Suppressor macrophage treated with lipopolysaccharide for 1 hour (primary cell): ENCODE measurements at regions not wholly inside any gene's neighbourhood (a gene's known extent, or its start where the extent isn't known, plus 50 kb on each side); places are given as distances from the start of the nearest gene placed in this dataset.
A peak's percentile ranks its signal among the peaks of the same experiment; 100 is the strongest.

Experiments
- DNase-seq, 3 donors: peaks; one replicate each; pipeline ENCODE4 v3.0.0-alpha.2; 2020 to 2022

DNA sequence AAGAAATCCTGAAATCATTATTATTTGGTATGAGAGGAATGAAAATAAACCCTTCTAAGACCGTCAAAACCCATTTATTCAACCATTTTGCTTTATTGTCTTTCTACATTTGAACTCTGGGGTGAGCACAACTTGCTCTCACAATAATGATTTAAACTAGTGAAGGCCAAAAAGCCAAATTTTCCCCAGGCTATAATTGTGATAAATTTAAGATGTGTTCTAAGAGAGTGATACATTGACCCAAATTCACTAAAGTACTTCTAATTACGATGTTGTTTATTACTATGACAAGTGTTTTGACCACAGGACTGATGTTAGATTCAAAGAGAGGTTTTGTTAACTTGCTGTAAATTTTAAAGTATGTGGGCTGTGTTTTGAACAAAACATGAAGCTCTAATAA lies 670.9 kb upstream of the NR5A2 start:
- no peak for DNase-seq

DNA sequence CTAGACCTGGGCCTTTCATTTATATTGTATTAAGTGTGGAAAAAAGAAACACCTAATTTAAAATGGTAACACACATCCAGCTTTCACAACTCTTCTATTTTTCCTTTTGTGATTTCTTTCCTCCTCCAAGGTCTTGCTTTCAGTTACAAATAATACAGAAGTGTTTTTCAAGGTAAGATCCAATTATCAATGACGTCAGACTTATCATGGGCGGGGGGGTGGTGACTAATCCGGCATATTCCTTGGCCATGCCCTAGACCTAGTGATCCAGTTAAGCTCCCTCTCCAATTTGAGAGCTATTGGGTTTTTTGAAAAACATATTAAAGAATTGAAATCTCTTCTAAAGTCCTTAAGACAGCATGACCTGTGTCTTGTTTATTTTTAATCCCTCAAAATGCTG lies 669.9 kb upstream of the NR5A2 start:
- no peak for DNase-seq

DNA sequence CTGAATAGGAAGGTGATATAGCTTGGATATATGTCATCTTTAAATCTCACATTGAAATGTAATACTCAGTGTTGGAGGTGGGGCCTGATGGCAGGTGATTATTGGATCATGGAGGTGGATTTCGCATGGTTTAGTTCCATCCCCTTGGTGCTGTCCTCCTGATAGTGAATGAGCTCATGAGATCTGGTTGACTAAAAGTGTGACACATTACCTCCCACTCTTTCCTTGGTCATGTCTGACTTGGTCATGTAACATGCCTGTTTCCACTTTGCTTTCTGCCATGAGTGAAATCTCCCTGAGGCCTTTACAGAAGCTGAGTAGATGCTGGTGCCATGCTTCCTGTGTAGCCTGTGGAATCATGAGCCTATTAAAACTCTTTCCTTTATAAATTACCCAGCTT lies 664.5 kb upstream of the NR5A2 start:
- peak; percentile 14 to 32 (median 30) for DNase-seq

DNA sequence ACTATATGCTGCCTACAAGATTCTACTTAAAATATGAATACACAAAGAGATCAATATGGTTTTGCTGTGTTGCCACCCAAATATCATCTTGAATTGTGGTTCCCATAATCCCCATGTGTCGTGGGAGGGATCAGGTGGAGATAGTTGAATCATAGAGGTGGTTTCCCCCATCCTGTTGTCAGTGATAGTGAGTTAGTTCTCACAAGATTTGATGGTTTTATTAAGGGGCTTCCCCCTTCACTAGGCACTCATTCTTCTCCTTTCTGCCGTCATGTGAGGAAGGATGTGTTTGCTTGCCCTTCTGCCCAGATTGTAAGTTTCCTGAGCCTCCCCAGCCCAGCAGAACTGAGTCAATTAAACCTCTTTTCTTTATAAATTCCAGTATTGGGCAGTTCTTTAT lies 654.4 kb upstream of the NR5A2 start:
- peak; percentile 25 to 26 (median 26) for DNase-seq

DNA sequence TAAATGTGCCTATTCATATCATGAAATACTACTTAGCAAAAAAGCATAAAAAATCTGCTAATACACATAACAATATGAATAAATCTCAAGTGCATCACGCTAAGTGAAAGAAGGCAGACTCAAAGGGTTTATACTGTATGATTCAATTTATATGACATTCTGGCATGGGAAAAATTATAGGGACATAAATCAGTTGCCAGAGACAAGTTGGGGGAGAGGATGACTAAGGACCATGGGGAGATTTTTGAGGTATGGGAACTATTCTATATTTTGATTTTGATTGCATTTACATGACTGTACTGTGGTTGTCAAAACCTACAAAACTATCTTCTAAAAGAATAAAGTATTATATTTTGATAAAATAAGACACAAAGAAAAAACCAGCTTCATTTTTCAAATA lies 650.3 kb upstream of the NR5A2 start:
- DNase-seq, result peak in 1 of 3 donors; percentile 8

DNA sequence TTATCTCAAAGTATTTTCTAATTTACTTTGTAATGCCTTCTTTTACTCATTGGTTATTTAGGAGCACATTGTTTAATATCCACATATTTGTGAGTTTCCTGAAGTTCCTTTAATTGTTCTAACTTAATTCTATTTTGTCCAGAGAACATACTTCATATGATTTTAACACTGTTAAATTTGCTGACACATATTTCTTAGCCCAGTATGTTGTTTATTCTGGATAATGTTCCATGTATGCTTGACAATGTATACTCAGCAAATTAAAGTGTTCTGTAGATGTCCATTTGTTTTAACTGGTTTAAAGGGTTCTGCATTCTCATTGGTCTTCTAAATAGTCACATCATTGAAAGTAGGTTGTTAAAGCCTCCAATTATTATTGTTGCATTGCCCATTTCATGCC lies 643.7 kb upstream of the NR5A2 start:
- DNase-seq, result peak in 1 of 3 donors; percentile 14

DNA sequence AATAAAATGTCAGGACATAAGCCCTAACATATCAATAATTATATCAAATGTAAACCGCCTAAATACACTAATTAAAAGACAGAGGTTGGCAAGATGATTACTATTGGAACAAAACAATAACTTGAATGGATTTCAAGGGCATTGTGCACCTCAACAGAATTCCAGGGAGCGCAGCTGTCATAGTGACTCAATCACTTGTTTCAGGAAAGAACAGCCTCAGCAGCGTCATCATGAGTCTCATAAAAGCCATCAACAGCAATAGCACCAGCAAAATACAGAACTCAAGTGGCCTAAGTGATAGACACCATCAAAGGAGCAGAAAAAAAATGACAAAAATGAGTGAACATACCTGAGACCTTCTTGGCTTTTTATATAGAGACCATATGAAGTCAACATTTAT lies 632.7 kb upstream of the NR5A2 start:
- no peak for DNase-seq

DNA sequence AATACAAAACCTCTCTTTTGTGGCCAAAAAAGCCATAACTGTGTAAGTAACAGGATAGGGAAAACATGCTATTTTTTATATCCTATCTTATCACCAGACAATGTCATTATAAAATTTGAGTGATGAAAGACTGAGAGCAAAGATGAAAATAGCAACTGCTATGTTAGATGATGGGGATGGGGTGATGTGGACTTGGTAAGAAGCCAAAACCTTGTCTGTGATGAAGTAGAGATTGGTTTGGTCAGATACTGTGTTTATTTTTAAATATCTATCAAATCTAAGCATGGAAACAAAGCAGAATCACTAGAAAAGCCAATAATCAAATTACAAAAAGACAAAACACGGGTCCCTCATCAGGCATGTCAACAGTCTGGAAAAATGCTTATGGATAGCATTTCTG lies 631.1 kb upstream of the NR5A2 start:
- DNase-seq, result no peak

DNA sequence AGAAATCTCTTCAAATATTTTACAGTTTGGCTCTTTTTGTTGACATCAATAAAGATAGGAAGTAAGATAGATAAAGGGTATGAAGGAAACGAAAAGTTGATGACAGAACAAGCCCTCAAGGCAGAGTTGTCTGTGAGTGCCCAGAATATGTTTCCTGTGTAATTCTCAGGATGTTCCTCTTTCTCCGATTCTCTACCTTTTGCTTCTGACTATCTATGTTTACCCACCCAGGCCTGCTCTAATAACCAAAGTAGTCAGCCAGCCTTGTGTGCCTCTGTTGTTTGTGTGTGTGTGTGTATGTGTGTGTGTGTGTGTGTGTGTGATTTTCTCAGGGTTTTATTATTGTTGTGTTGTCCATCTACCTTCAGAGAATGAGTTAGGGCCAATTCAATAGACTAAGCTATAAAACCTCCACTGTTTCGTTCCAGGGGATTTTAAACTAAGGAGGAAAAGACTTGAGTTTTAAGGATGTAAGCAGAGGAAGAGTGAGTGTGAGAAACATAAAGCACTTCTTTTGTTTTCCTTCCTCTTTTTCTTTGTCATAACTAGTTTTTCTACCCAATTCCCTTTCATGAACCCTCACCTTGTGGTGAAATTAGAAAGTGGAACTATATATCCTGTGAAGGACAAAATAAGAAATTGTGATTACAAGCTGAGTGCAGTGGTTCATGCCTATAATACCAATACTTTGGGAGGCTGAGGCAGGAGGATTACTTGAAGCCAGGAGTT lies 627.4 kb upstream of the NR5A2 start:
- peak; percentile 7 to 44 (median 41) for DNase-seq

DNA sequence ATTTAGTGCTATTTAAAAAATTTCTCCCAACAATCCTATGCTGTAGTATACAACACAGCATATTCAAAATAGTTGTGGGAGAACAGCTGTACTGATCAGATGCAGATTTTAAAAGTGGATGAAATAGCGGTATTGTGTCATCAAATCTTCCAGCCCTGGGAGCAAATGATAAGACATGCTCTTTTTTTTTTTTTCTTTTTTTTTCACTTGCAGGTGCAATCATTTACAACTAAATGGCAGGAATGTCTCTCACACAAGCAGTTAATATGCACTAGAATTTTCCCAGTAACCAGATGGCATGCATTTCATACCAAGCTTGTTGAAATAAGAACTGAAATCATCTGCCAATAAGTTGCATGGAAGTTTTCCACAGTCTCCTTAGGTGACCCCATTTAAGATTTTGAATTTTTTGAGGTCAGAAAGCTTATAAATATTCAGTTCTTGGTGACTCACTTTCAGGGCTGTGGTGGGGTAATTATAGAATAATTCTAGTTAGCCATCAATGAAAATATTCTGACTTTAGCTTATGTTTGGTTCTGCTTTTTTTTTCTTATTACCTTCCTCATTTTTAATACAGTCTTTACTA lies 623.9 kb upstream of the NR5A2 start:
- DNase-seq, result peak in 2 of 3 donors; percentile 25 to 27

DNA sequence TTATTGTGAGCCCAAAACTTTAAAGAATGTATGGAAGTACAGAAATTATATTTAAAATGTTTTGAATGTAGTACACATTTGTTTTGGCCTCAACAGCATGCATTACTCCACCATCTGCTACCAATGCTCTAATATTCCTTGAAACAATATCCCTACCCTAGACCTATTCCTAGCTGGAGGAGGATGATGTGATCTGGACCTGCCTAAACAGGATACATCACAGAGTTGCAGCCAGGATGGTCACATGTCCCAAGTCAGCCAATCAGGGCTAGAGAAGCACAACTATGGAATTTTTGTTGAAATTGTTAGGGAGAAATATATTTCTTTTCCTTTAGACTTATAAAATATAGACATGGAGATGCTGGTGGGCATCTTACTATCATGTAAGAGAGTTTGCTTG lies 623.3 kb upstream of the NR5A2 start:
- peak; percentile 5 to 19 (median 7) for DNase-seq

DNA sequence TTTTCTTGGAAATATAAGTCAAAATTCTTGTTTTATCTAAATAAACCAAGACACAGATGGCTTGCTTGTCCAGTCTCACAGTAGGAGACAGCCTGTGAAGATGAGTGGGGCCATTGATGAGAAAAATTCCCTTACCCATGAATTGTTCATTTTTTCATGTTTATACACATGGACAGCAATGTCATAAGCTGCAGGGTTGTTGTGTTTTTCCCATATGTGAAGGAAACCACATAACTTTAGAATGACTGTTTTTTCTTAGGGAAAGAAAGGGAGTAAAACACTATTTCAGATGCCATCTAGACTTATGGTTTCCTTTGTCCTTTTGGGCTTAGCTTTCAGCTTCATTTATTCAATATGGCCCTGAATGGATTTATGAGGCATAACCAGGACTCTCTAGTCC lies 622.5 kb upstream of the NR5A2 start:
- no peak for DNase-seq

DNA sequence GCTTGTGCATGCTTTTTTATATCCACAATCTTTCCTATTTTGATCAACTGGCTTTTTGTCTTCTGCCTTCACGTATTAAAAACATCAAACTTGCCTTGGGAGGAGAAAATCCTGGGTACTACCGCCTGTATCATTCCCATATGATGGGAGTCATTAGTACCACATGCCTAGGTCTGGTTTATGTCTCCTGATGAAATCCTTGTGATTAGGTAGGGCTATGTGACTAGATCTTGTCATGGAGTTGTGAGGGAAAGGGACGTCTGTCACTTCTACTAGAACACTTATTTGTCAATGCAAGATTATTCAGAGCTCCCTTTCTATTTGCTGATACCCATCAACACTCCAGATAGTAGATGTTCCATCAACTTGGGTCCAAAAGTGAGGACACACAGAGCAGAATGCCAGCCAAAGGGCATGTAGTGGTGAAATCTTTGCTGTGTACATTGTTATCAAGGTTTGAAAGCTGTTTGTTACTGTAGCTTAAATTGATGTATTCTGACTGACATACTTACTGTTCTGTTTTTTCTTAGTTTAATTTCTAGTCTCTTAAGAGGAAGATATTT lies 621.8 kb upstream of the NR5A2 start:
- DNase-seq, result no peak

DNA sequence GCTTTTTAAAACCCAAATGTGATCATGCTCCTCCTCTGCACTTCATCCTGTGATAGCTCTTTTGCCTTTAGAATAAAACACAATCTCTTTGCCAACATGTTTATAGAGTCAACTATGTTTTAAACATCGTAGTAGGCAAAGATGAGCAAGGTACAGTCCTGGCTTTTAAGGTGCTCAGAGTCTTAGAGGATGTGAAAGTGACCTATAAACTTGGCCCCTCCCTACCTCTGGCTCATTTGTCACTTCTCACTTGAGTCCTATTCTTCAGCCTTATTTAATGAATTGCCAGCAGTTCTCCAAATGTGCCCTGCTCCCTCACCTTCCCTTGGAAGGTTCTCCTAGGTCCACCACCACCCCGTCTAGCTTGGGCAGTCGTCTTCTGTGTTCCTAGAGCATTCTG lies 617.0 kb upstream of the NR5A2 start:
- no peak for DNase-seq

DNA sequence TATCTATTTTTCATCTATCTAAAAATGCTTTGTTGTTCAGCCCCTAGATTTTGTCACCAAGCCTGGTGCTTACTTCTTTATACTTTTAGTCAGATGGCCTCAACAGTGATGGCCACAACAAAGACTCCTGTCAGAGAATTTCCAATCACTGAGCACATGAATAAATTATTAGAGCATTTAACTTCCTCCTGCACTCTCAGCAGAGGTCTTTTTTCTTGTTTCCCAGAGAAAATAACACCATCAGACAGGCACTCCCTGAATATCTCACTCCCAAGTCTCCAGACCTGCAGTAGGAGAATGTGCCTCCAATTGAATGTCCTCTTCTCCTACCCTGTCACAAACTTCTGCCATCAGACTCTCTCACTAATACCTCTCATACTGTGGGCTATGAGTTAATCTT lies 616.0 kb upstream of the NR5A2 start:
- DNase-seq, result no peak

DNA sequence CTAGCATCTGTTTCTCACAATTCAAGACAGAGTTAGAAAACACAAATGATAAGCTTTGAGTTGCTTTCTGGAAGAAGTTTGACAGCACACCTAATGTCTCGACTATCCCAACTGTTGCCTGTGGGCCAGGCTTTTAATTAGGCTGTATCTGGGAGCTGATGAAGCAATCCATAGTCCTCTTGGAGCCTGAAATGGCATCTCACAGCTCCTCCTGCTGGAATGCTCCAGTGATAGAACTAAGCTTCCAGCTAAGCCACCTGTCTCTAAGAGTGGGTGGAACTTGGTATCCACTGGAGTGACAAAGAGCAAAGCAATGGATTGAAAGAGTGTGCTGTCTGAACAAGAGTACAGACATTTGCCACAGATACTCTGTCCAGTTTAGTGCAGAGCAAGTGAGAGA lies 605.3 kb upstream of the NR5A2 start:
- DNase-seq, result no peak

DNA sequence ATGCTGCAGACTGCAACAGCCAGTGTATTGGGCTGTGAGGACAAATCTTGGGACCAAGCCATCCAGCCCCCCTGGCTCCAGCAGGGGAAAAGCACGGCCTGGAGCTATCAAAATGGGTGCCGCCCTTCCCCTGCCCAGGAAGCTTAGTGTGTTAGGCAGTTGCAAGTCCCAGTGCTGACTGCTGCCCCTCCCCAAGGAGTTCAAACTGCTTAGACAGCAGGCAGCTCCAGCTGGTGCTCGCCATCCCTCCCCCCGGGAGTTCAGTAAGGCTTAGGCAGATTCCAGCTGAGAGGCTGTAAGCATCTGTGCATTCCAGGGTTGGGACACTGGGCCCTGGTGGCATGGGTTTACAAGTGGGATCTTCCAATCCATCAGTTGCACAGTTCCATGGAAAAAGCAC lies 579.6 kb upstream of the NR5A2 start:
- no peak for DNase-seq

DNA sequence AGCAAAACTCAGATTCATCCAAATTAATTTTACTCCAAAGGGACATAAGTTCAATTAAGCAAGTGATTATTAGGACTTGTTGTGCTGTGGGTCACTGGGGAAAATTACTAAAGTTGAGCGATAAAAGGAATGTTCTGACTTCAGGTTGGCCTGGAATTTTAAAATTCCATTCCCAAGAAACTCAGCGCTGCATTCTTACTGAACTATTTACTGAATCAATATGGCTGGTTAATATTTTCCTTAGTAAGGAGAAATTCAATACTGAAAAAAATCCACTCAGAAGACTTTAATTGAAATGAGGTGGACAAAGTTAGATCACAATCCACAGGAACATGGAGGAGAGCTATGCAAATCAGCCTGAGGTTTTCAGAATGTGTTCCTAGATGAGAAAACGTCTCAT lies 578.9 kb upstream of the NR5A2 start:
- DNase-seq, result no peak

DNA sequence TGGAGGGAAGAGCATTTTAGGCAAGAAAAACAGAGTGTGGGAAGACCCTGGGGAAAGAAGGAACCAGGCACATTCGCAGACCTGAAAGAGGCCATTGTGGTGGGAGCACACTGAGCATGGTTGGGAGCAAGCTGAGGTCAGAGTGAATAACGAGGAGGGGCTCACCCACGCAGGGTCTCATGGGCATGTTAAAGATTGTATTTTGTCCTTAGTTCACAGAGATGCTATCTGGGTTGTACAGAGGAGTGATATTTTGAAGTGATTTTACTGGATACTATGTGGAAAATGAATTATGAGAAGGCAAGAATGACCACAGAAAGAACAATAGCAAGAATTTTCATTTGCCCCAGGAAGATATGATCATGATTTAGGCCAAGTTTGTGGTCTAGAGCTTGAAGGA lies 578.3 kb upstream of the NR5A2 start:
- no peak for DNase-seq

DNA sequence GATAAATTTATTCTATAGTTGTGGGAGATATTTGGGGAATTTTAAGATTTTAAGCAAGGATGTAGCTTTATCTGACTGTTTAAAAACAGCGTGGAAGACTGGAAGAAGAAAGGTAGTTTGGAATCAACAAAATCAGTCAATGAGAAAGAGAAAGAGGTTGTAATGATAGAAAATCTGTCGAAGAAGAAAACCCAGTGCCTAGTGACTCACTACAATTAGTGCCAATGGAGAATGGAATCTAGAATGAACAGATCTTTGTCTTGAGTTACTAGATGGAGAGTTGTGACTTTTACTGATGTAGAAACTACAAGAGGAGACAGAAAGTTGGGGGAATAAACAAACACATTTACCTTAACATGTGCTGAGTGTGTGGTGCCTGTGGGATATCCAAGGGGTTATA lies 577.8 kb upstream of the NR5A2 start:
- DNase-seq, result no peak

DNA sequence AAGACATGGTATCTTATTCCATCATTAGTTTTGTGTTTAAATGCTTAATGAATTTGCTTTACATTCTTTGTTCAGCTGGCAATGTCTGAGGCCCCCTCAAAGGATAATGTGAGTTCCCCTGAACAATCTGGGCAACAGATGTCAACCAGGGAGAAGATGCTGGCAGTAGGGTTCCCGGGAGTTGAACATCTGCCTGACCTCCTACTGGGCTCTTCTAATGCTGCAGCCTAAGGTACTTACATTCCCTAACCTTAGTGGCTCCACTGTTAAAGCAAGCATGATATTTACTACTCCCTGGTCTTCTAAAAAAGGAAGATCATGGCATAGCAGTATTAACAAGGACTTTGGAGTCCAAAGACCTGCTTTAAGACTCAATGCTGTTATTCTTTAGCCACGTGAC lies 574.9 kb upstream of the NR5A2 start:
- DNase-seq, result no peak

DNA sequence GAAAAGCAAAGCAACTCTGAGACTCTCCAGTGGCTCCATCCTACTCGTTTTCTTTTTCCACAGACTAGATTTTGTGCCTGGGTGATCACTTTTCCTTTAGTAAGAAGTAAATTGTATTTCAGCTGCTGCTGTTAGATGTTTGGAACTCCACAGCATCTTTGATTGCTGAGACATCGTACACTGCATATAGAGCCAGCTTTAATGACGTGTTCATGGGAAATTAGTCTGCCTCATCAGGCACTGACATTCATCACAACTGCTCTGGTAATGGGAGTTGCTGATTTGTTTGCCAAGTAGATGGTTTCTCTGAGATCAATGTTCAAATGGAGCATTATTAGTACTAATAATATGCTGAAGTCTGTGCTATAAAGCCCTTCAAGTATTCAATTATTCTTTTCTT lies 573.8 kb upstream of the NR5A2 start:
- DNase-seq, result no peak

DNA sequence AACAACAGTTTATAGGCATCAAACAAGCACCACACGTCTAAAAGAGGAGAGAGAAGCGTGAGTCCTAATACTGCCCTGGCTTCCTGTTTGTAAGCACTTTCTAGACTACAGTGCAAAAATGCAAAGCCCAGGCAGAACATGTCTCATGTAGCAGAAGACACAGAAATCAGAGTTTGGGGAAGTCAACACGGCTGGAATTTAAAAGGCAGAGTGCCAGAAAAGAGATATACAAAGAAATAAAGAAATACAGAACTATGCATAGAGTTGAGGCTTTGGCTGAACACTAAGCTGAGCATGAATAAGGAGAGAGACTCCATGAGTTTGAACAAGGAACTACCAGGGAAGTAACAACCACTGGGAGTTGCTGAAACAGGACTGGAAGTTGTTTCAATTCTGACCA lies 566.6 kb upstream of the NR5A2 start:
- peak; percentile 35 to 60 (median 53) for DNase-seq

DNA sequence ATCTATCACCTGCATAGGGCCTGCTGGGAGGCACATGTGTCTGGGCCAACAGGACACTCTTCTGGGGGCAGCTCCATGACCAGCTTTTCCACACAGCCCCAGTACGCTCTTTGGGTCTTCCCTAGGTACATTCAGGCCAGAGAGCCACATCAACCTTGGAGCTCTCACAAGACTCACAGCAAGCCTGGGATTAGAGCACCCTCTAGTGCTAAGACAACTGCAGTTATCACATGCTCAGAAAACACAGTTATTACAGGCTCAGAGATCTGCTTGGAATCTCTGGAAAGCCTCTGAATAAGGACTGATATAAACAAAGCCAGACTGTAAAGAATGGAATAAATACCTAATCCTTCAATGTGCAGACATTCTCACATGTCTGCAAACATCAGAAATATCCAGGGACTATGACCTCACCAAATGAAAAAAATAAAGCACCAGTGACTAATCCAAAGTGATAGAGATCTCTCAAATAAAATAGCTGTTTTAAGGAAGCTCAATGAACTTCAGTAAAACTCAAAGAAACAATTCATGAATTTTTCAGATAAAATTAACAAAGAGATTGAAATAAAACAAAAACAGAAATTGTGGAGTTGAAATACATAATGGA lies 563.9 kb upstream of the NR5A2 start:
- peak; percentile 53 to 68 (median 64) for DNase-seq
